ENCODE measurements at regions not wholly inside any gene's neighbourhood (a gene's known extent, or its start where the extent isn't known, plus 50 kb on each side); places are given as distances from the start of the nearest gene placed in this dataset.

GRCh38 chr6:67818322-67818721 lies 816.8 kb upstream of the ADGRB3 start:
- no peaks in the 10 kb centered on the region for H3K27me3 Mint-ChIP-seq
- no peak for TF ChIP-seq CTCF (IDR thresholded peaks at IDR 0.05)
- intact Hi-C loops (cut with micrococcal nuclease): no loop called here
- CTCF ChIA-PET: no interaction called here
- no peaks in the 10 kb centered on the region for H3K36me3 Mint-ChIP-seq (ENCODE audit: low read depth)
- no peak for ATAC-seq (ENCODE audit: low read depth)
- H3K9me3 Mint-ChIP-seq: peaks cover 33% of the 10 kb centered on the region
- no peaks in the 10 kb centered on the region for H3K4me1 Mint-ChIP-seq
- H3K27ac Mint-ChIP-seq: no peak overlapping the region
- DNase-seq: no peak
- POLR2A ChIA-PET: no interaction called here
- no peak overlapping the region for H3K4me3 Mint-ChIP-seq

DNA sequence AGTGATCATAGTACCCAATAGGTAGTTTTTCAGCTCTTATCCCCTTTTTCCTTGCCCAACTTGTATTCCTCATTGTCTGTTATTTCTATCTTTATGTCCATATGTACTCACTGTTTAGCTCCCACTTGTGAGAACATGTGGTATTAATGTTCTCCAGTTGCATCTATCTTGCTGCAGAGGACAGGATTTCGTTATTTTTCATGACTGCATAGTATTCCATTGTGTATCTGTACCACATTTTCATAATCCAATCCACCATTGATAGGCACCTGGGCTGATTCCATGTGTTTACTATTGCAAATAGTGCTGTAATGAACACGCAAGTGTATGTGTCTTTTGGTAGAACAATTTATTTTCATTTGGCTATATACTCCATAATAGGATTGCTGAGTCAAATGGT lies 819.5 kb upstream of the ADGRB3 start:
- intact Hi-C loops (cut with micrococcal nuclease): no loop called here
- H3K27me3 Mint-ChIP-seq: no peaks in the 10 kb centered on the region
- no peak overlapping the region for H3K27ac Mint-ChIP-seq
- no peak for DNase-seq
- H3K36me3 Mint-ChIP-seq (ENCODE audit: low read depth): no peaks in the 10 kb centered on the region
- no peak overlapping the region for H3K4me3 Mint-ChIP-seq
- H3K4me1 Mint-ChIP-seq: no peaks in the 10 kb centered on the region
- ATAC-seq (ENCODE audit: low read depth): no peak
- peaks cover 31% of the 10 kb centered on the region for H3K9me3 Mint-ChIP-seq
- no peak for TF ChIP-seq CTCF (IDR thresholded peaks at IDR 0.05)
- CTCF ChIA-PET: no interaction called here
- POLR2A ChIA-PET: no interaction called here

DNA sequence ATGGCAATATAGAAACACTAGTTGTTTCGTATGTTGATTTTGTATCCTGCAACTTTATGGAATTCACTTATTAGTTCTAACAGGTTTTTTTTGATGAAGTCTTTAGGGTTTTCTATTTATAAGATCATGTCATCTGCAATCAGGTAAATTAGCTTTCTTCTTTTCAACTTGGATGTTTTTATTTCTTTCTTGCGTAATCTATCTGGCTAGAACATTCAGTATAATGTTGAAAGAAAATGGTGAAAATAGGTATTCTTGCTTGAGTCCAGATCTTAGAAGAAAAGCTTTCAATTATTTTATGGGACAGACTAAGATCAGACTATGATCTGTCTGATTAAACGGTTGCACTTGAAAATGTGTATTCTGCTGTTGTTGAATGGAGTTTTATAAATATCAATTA lies 820.8 kb upstream of the ADGRB3 start:
- POLR2A ChIA-PET: no interaction called here
- ATAC-seq (ENCODE audit: low read depth) (no peak), DNase-seq (no peak)
- intact Hi-C loops (cut with micrococcal nuclease): no loop called here
- no peak overlapping the region for H3K27ac Mint-ChIP-seq
- H3K4me3 Mint-ChIP-seq: no peak overlapping the region
- no peaks in the 10 kb centered on the region for H3K36me3 Mint-ChIP-seq (ENCODE audit: low read depth)
- TF ChIP-seq CTCF (IDR thresholded peaks at IDR 0.05): no peak
- CTCF ChIA-PET: no interaction called here
- no peaks in the 10 kb centered on the region for H3K4me1 Mint-ChIP-seq
- no peaks in the 10 kb centered on the region for H3K27me3 Mint-ChIP-seq
- H3K9me3 Mint-ChIP-seq: peaks cover 29% of the 10 kb centered on the region

DNA sequence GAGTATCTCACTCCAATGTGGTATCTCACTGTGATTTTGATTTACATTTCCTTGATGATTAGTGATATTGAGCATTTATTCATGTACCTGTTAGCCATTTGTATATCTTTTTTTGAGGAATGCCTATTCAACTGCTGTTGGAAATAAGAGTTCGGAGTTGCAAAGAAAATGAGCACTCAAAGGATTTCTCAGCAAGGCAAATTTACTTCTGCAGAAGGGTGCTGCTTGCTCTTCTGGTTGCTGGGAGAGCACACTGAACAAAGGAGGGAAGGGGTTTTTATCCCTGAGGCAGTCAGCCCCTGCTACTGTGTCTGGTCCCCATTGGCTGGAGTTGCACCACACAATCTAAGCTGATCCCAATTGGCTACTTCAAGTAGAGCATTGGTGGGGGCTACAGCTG lies 822.4 kb upstream of the ADGRB3 start:
- DNase-seq: no peak
- TF ChIP-seq CTCF (IDR thresholded peaks at IDR 0.05): no peak
- CTCF ChIA-PET: no interaction called here
- Mint-ChIP-seq H3K36me3 (ENCODE audit: low read depth) (no peaks in the 10 kb centered on the region), H3K9me3 (peaks cover 29% of the 10 kb centered on the region), H3K4me1 (no peaks in the 10 kb centered on the region), H3K27ac (no peak overlapping the region), H3K27me3 (no peaks in the 10 kb centered on the region), H3K4me3 (no peak overlapping the region)
- no peak for ATAC-seq (ENCODE audit: low read depth)
- intact Hi-C loops (cut with micrococcal nuclease): no loop called here
- POLR2A ChIA-PET: no interaction called here

- H3K27ac Mint-ChIP-seq: no peak overlapping the region
- DNase-seq (no peak), ATAC-seq (ENCODE audit: low read depth) (no peak)
- ChIA-PET CTCF (no interaction called here), POLR2A (no interaction called here)
- TF ChIP-seq CTCF (IDR thresholded peaks at IDR 0.05): no peak
- H3K36me3 Mint-ChIP-seq (ENCODE audit: low read depth): no peaks in the 10 kb centered on the region
- intact Hi-C loops (cut with micrococcal nuclease): no loop called here
- H3K4me3 Mint-ChIP-seq: no peak overlapping the region
- H3K4me1 Mint-ChIP-seq: no peaks in the 10 kb centered on the region
- no peaks in the 10 kb centered on the region for H3K27me3 Mint-ChIP-seq
- peaks cover 29% of the 10 kb centered on the region for H3K9me3 Mint-ChIP-seq
These were observed 823.0 kb upstream of the ADGRB3 start for GRCh38 chr6:67812125-67812524.

Measured in activated B cell treated with CpG ODN at 0.5 μM for 24 hours (primary cell).